ENCODE measurements at regions not wholly inside any gene's neighbourhood (a gene's known extent, or its start where the extent isn't known, plus 50 kb on each side); places are given as distances from the start of the nearest gene placed in this dataset.

DNA sequence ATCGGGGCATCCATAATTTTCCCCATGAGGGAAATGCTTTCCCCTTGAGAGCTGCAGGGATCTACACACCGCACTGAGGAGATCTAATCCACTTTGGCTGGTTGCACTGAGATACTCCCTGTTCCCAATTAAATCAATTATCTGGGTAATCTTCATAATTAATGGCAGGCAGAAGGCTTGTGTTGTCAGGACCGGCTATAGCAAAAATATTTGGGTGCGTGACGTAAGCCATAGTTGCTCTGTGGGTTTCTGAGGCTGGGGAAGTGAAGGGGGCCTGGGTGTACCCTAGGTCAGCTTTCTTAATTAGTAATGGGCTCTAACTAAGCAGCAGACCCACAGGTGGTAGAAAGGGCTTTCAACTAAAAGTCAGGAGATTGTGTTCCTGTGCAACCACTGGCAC, 62.8 kb upstream of the UPP2 start:
- no peak for TF ChIP-seq POLR2A (IDR thresholded peaks at IDR 0.05)
- TF ChIP-seq, protein P1, sequence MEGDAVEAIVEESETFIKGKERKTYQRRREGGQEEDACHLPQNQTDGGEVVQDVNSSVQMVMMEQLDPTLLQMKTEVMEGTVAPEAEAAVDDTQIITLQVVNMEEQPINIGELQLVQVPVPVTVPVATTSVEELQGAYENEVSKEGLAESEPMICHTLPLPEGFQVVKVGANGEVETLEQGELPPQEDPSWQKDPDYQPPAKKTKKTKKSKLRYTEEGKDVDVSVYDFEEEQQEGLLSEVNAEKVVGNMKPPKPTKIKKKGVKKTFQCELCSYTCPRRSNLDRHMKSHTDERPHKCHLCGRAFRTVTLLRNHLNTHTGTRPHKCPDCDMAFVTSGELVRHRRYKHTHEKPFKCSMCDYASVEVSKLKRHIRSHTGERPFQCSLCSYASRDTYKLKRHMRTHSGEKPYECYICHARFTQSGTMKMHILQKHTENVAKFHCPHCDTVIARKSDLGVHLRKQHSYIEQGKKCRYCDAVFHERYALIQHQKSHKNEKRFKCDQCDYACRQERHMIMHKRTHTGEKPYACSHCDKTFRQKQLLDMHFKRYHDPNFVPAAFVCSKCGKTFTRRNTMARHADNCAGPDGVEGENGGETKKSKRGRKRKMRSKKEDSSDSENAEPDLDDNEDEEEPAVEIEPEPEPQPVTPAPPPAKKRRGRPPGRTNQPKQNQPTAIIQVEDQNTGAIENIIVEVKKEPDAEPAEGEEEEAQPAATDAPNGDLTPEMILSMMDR (IDR thresholded peaks at IDR 0.05), result no peak

Measured in lower leg skin (tissue), 3 donors.